ENCODE measurements at regions not wholly inside any gene's neighbourhood (a gene's known extent, or its start where the extent isn't known, plus 50 kb on each side); places are given as distances from the start of the nearest gene placed in this dataset.
A peak's percentile ranks its signal among the peaks of the same experiment; 100 is the strongest.

DNA sequence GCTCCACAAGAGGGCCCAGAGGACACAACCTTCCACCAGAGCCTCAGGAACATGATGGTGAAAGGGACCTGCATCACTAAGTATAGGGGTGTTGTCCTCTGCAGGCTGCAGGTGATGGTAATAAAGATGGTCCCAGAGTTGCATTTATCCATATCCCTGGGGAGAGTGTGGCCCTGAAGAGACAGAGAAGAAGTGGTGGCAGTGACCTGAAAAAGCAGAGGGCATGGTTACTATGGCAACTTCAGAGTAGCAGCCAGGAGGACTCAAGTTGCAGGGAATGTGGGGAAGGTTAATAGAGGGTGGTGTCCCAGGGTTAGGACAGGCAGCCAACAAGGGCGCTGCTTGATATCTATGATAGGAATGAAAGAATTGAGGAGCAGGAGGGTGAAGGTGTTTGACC is 57.1 kb downstream of the HLA-A start:
- Histone ChIP-seq H3K9ac (ENCODE audit: low read depth, low read length) (no peak overlapping the region), H3K4me3 (ENCODE audit: low read depth, low read length) (no peak overlapping the region), H3K9me3 (ENCODE audit: control insufficient read depth, insufficient read depth, low read length) (no peaks in the 10 kb centered on the region), H3K4me1 (ENCODE audit: control insufficient read depth, insufficient read depth, low read length) (no peaks in the 10 kb centered on the region), H3K27me3 (ENCODE audit: control insufficient read depth, insufficient read depth, low read length) (peaks cover 45% of the 10 kb centered on the region), H3K36me3 (ENCODE audit: control insufficient read depth, insufficient read depth, low read length) (no peaks in the 10 kb centered on the region)

DNA sequence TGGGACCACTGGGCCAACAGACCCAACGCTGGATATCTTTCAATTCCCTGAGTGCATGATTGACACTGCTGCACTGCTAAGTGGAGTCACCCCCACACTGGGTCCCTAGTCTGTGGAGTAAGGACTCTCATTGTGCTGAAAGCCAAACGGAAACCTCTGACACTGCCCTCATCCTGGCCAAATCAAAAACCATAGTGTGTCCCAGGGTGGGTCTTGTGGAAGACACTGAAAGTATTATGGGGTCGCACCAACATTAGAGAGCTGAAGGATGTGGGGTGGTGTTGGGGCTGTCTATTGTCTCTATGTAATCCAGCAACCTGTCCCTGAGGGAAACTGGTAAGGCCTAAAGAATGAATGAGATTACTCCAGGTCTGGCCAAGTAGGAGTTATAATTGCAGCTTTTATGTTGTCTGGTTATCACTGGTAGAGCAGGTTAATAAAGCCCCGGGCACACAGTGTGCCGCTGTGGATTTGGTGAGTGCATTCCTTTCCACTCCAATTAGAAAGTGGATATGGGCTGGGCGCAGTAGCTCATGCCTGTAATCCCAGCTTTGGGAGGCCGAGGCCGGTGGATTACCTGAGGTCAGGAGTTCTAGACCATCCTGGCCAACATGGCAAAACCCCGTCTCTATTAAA is 57.9 kb downstream of the HLA-A start:
- Histone ChIP-seq H3K4me1 (ENCODE audit: control insufficient read depth, insufficient read depth, low read length) (no peaks in the 10 kb centered on the region), H3K4me3 (ENCODE audit: low read depth, low read length) (no peak overlapping the region), H3K9ac (ENCODE audit: low read depth, low read length) (no peak overlapping the region), H3K36me3 (ENCODE audit: control insufficient read depth, insufficient read depth, low read length) (no peaks in the 10 kb centered on the region), H3K9me3 (ENCODE audit: control insufficient read depth, insufficient read depth, low read length) (no peaks in the 10 kb centered on the region), H3K27me3 (ENCODE audit: control insufficient read depth, insufficient read depth, low read length) (peaks cover 54% of the 10 kb centered on the region)

DNA sequence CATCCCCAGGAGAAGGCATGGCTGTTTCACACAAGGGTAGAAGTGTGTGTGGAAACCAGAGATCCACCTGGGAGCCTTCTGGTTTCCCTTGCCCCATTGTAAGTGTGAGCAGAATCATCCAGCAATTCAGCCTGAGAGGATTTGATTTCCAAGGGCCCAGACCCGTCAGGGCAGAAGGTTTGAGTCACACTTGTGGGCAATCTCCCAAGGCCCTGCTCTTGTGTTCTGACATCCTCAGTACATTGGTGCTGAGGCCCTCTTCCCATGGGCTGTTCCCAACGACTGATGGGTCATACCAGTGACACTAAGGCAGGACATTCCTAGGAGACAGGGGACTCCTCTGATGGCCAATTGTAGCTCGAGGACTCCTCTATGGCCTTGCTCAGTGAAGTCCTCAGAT is 58.2 kb upstream of the POLR1H start:
- Histone ChIP-seq H3K4me3 (ENCODE audit: low read depth, low read length) (no peak overlapping the region), H3K27me3 (ENCODE audit: control insufficient read depth, insufficient read depth, low read length) (peaks cover 70% of the 10 kb centered on the region), H3K4me1 (ENCODE audit: control insufficient read depth, insufficient read depth, low read length) (peaks cover 3% of the 10 kb centered on the region), H3K36me3 (ENCODE audit: control insufficient read depth, insufficient read depth, low read length) (no peaks in the 10 kb centered on the region), H3K9ac (ENCODE audit: low read depth, low read length) (no peak overlapping the region), H3K9me3 (ENCODE audit: control insufficient read depth, insufficient read depth, low read length) (no peaks in the 10 kb centered on the region)

DNA sequence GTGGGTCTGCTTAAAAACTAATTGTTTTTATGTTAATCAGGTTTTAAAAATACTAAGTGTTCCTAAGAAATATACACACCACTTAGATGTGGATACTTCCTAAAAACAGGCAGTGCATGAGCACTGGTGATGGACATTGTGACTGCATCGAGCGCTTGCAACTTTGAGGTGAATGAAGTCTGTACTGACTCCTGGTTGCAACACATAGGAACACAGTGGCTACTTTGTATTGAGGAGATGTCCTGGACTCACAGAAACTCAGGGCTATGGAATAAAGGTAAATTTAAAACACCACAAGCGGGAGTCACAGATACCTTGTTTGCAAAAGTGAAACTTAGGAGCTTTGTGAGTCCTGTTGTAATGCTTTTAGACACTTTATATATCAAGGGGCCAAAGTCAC is 55.6 kb upstream of the POLR1H start:
- no peak overlapping the region for H3K4me3 ChIP-seq (ENCODE audit: low read depth, low read length)
- H3K9ac ChIP-seq (ENCODE audit: low read depth, low read length) = no peak overlapping the region
- peaks cover 82% of the 10 kb centered on the region for H3K27me3 ChIP-seq (ENCODE audit: control insufficient read depth, insufficient read depth, low read length)
- H3K9me3 ChIP-seq (ENCODE audit: control insufficient read depth, insufficient read depth, low read length) = no peaks in the 10 kb centered on the region
- no peaks in the 10 kb centered on the region for H3K36me3 ChIP-seq (ENCODE audit: control insufficient read depth, insufficient read depth, low read length)
- H3K4me1 ChIP-seq (ENCODE audit: control insufficient read depth, insufficient read depth, low read length) = peaks cover 3% of the 10 kb centered on the region

DNA sequence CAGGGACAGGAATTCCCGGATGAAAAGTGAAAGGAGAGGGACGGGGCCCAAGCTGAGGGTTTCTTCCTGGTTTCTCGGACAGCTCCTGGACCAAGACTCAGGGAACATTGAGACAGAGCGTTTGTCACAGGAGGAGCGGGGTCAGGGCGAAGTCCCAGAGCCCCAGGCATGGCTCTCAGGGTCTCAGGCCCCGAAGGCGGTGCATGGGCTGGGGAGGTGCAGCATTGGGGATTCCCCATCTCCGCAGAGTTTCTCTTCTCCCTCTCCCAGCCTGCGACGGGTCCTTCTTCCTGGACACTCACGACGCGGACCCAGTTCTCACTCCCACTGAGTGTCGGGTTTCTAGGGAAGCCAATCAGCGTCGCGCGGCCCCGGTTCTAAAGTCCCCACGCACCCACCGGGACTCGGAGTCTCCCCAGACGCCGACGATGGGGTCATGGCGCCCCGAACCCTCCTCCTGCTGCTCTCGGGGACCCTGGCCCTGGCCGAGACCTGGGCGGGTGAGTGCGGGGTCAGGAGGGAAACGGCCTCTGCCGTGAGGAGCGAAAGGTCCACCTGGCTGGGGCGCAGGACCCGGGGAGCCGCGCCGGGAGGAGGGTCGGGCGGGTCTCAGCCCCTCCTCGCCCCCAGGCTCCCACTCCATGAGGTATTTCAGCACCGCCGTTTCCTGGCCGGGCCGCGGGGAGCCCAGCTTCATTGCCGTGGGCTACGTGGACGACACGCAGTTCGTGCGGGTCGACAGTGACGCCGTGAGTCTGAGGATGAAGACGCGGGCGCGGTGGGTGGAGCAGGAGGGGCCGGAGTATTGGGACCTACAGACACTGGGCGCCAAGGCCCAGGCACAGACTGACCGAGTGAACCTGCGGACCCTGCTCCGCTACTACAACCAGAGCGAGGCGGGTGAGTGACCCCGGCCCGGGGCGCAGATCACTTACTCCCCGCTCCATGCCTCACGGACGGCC is 54.6 kb upstream of the POLR1H start:
- Histone ChIP-seq H3K9me3 (ENCODE audit: control insufficient read depth, insufficient read depth, low read length) (no peaks in the 10 kb centered on the region), H3K27me3 (ENCODE audit: control insufficient read depth, insufficient read depth, low read length) (peaks cover 86% of the 10 kb centered on the region), H3K4me1 (ENCODE audit: control insufficient read depth, insufficient read depth, low read length) (peaks cover 3% of the 10 kb centered on the region), H3K36me3 (ENCODE audit: control insufficient read depth, insufficient read depth, low read length) (no peaks in the 10 kb centered on the region), H3K9ac (ENCODE audit: low read depth, low read length) (no peak overlapping the region), H3K4me3 (ENCODE audit: low read depth, low read length) (peak overlapping the region; percentile 61)

DNA sequence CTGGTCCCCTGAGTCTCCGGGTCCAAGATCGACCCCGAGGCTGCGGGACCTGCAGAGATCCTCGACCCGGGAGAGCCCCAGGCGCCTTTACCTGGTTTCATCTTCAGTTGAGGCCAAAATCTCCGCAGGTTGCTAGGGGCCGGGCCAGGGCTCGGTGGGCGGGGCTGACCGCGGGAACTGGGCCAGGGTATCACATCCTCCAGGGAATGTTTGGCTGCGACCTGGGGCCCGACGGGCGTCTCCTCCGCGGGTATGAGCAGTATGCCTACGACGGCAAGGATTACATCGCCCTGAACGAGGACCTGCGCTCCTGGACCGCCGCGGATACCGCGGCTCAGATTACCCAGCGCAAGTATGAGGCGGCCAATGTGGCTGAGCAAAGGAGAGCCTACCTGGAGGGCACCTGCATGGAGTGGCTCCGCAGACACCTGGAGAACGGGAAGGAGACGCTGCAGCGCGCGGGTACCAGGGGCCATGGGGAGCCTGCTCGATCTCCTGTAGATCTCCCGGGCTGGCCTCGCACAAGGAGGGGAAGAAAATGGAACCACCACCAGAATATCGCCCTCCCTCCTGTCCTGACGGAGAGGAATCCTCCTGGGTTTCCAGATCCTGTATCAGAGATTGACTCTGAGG is 53.8 kb upstream of the POLR1H start:
- Histone ChIP-seq H3K9ac (ENCODE audit: low read depth, low read length) (no peak overlapping the region), H3K9me3 (ENCODE audit: control insufficient read depth, insufficient read depth, low read length) (no peaks in the 10 kb centered on the region), H3K4me3 (ENCODE audit: low read depth, low read length) (peak overlapping the region; percentile 61), H3K36me3 (ENCODE audit: control insufficient read depth, insufficient read depth, low read length) (no peaks in the 10 kb centered on the region), H3K4me1 (ENCODE audit: control insufficient read depth, insufficient read depth, low read length) (peaks cover 3% of the 10 kb centered on the region), H3K27me3 (ENCODE audit: control insufficient read depth, insufficient read depth, low read length) (peaks cover 79% of the 10 kb centered on the region)

DNA sequence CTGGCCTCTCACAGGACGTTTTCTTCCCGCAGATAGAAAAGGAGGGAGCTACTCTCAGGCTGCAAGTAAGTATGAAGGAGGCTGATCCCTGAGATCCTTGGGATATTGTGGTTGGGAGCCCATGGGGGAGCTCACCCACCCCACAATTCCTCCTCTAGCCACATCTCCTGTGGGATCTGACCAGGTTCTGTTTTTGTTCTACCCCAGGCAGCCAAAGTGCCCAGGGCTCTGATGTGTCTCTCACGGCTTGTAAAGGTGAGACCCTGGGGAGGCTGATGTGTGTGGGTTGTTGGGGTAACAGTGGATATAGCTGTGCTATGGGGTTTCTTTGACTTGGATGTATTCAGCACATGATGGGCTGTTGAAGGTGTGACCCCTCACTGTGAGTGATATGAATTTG is 52.0 kb upstream of the POLR1H start:
- no peaks in the 10 kb centered on the region for H3K36me3 ChIP-seq (ENCODE audit: control insufficient read depth, insufficient read depth, low read length)
- no peak overlapping the region for H3K9ac ChIP-seq (ENCODE audit: low read depth, low read length)
- peaks cover 3% of the 10 kb centered on the region for H3K4me1 ChIP-seq (ENCODE audit: control insufficient read depth, insufficient read depth, low read length)
- H3K4me3 ChIP-seq (ENCODE audit: low read depth, low read length) = no peak overlapping the region
- no peaks in the 10 kb centered on the region for H3K9me3 ChIP-seq (ENCODE audit: control insufficient read depth, insufficient read depth, low read length)
- peaks cover 65% of the 10 kb centered on the region for H3K27me3 ChIP-seq (ENCODE audit: control insufficient read depth, insufficient read depth, low read length)
